ENCODE measurements at regions not wholly inside any gene's neighbourhood (a gene's known extent, or its start where the extent isn't known, plus 50 kb on each side); places are given as distances from the start of the nearest gene placed in this dataset.

DNA sequence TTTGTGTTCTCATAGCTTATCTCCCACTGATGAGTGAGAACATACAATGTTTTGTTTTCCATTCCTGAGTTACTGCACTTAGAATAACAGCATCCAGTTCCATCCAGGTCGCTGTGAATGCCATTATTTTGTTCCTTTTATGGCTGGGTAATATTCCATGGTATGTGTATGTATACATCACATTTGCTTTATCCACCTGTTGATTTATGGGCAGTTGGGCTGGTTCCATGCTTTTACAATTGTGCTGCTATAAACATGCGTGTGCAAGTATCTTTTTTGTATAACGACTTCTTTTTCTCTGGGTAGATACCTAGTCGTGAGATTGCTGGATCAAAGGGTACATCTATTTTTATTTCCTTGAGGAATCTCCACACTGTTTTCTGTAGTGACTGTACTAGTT is 74.8 kb downstream of the ZNF280B start:
- no peak overlapping the region for H3K4me3 ChIP-seq (ENCODE audit: low read depth, low read length)
